Right ventricle myocardium inferior (tissue), 1 donor: ENCODE measurements at regions not wholly inside any gene's neighbourhood (a gene's known extent, or its start where the extent isn't known, plus 50 kb on each side); places are given as distances from the start of the nearest gene placed in this dataset.
"Not testable (repeated sequence)": the region's sequence is repeated elsewhere in the genome, so short reads cannot be mapped to it uniquely, and the experiment has no call there.

Experiments used
- ATAC-seq: fragments of 200-7000 bp; cut with Tn5 transposase; one replicate; pipeline ENCODE4 v1.9.1; 2020; ENCODE audit warnings: mild to moderate bottlenecking, moderate library complexity
- DNase-seq: peaks from one replicate; pipeline ENCODE4 v3.0.0; 2021; ENCODE audit errors: missing footprints
- intact Hi-C: fragments of 100-400 bp; cut with DNase I; formaldehyde crosslinking; loops from one replicate; pipeline ENCODE4 v1.11.0; 2022
- donor health status: DM: no; HTN: yes; CAD: no; lungs with severe emphysema.

DNA sequence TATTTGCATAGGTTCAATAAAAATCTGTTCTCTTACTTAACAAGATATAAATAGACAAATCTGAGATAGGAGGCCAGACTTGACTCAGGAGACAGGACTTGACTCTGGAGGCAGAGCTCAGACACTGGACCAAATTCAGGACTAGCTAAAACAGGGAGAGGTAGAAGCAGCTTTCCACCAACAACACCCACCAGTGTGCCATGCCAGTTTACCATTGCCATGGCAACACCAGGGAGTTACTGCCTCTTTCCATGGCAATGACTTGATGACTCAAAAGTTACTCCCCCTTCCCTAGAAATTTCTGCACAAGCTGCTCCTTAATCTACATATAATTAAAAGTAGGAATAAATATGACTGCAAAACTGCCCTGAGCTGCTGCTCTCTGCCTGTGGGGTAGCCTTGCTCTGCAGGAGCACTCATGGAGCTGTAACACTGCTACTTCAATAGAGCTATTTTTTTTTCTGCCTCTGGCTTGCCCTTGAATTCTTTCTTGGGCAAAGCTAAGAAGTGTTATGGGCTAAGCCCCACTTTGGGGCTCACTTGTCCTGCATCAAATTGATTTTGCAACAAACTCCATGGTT, 473.0 kb downstream of the PLK2 start:
- no peak for ATAC-seq
- intact Hi-C loops: no loop called here
- DNase-seq: no peak

DNA sequence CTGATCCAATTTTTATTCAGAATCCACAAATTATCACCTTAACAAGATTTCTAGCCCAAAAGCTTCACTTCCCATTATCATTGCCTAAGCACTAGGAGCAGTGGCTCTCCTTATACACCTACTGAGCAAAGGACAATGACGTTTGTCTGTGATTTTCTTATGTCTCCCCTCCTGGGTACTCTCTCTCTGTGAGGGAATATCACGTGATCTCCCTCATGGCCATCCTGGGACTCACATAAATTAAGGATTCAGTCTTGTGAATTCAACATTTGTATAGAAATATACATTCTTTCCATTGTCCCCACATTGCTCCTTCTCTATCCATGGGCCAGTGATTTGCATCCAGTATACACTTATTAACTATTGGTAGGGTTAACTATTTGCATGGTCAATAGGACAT, 476.5 kb downstream of the PLK2 start:
- intact Hi-C loops: no loop called here
- DNase-seq: no peak
- ATAC-seq: no peak

GRCh38 chr5:57979671-57980070, 480.2 kb downstream of the PLK2 start:
- intact Hi-C loops: no loop called here
- DNase-seq (no peak), ATAC-seq (no peak)

DNA sequence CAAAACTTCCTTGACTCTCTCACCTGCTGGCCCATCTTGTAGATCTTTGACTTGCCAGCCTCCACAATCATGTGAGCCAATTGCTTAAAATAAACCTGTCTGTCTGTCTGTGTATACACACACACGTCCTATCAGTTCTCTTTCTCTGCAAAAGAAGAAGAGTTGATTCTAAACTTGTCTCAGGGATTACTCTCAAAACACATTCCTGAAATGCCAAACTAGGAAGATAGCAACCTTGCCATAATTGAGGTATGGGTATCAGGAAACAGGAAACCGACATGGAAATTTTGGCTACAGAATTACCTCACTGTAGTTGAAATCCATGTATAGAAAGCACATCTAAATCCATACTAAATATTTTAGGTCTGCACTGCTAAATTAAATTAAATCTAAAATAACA, 483.4 kb downstream of the PLK2 start:
- intact Hi-C loops: no loop called here
- ATAC-seq (no peak), DNase-seq (no peak)

GRCh38 chr5:57972099-57972498, 487.8 kb downstream of the PLK2 start:
- ATAC-seq, intact Hi-C loops, DNase-seq: not testable (repeated sequence)

- no peak for ATAC-seq
- intact Hi-C loops: no loop called here
- DNase-seq: no peak
Measured at GRCh38 chr5:57960569-57960968, 478.0 kb upstream of the ACTBL2 start.

DNA sequence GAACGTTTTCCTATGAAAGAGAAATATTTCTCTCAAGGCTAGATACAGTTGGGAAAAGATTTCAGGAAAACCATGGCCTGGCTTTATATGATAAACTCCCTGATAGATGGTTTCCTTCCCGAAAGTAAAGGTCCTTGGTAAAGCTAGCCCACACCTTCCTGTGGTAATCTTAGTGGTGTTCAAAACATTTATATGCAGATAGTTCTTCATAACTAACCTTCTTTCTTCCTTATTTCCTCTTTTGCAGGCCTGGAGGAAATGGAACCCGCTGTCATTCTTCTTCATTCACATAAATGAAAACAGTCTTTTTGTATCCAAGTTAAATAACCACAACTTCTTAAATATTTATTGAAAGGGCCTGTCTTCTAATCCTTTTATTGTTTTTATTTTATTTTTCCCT, 474.0 kb upstream of the ACTBL2 start:
- DNase-seq: no peak
- intact Hi-C loops: no loop called here
- no peak for ATAC-seq

GRCh38 chr5:57955511-57955910, 472.9 kb upstream of the ACTBL2 start:
- intact Hi-C loops: no loop called here
- DNase-seq (no peak), ATAC-seq (no peak)

DNA sequence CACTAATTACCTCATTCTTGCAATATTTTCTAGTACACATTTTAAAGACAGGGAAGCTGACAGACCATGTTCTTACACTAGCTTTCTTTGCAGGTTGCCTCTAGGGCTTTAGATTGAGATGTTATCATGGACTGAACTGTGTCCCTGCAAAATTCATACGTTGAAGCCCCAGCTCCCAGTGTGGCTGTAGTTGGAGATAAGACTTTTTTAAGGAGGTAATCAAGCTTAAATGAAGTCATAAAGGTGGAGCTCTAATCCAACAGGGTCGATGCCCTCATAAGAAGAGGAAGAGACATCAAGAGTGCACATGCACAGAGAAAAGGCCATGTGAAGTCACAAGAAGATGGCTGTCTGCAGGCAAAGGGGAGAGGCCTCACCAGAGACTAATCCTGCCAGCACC, 471.2 kb upstream of the ACTBL2 start:
- no peak for ATAC-seq
- intact Hi-C loops: no loop called here
- no peak for DNase-seq

GRCh38 chr5:57950616-57951228, 468.1 kb upstream of the ACTBL2 start:
- DNase-seq (no peak), ATAC-seq (no peak)
- intact Hi-C loops: no loop called here

DNA sequence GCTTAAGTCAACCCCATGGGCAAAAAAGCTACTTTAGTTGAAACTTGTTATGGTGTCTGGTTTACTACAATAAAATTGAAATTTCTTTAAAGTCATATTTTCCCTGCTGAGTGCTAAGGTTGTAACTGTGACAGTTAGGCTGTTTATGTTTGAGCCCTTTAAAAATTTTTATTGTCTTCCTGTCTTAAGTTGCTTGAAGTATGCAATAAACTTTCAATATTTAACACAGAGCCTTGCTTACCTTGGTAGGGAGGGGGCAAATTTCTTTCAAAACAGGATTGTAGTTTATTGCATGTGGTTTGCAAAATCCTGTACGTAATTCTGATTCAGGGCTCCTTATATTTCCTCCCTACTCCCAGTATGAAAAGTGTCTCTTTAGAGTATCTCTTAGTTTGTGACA, 465.5 kb upstream of the ACTBL2 start:
- DNase-seq (no peak), ATAC-seq (no peak)
- intact Hi-C loops: no loop called here

DNA sequence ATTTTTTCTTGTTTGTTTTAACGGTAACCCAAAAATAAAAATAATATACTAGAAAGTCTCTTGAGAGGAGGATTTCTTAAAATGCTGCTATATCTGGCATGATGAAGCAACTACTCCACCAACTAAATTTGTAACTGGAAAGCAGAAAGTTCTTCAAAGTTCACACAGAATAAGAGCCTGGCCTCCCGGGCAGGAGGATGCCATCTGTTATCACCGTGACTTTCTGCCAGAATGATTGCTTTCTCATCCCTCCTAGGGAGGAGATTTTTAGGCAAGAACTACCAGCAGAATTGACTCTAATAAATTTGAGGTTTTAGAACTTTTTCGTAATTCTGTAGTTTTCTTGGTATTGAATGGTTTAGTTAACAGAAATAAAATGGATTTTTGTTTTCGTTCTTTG, 464.6 kb upstream of the ACTBL2 start:
- intact Hi-C loops: no loop called here
- no peak for ATAC-seq

GRCh38 chr5:57940879-57941278, 458.3 kb upstream of the ACTBL2 start:
- DNase-seq (no peak), ATAC-seq (no peak)
- intact Hi-C loops: no loop called here

More for the DNA sequence above, 464.6 kb upstream of the ACTBL2 start:
- DNase-seq: no peak

DNA sequence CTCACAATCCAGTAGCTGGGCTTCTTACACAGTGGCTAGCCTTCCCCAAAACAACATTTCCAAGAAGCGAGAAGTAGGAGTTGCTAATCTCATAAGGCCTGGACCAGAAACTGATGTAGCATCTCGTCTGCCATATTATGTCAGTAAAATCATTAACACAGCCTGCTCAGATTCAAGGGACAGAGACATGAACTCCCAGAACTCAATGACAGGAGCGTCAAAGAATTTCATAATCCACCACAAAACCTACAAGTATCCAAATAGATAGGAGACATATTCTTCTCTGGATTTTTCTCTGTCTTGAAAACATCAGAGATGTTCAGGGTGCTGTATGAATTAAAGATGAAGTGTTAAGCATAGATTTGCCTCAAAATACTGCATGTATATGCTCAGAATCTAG, 457.6 kb upstream of the ACTBL2 start:
- DNase-seq: no peak
- intact Hi-C loops: no loop called here
- no peak for ATAC-seq

DNA sequence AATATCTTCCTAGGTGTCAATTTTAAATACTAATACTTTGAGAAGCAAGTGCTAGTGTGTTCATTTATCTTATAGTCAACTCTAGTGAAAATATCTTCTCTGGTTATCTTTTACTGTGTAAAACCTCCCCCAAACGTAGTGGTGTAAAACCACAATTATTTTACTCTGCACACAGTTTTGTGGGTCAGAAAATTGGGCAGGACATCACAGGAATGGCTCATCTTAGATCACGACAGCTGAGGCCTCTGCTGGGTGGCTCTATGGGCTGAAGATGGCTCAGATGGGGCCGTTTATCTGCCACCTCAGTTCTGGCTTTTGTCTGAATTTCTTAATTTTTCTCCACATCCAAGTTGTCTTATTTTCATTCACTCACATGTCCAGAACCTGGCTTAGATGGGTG, 457.2 kb upstream of the ACTBL2 start:
- no peak for ATAC-seq
- no peak for DNase-seq
- intact Hi-C loops: no loop called here

- ATAC-seq (no peak), DNase-seq (no peak)
- intact Hi-C loops: no loop called here
Measured at GRCh38 chr5:57939335-57939734, 456.7 kb upstream of the ACTBL2 start.

GRCh38 chr5:57938174-57938557, 455.6 kb upstream of the ACTBL2 start:
- DNase-seq: no peak
- no peak for ATAC-seq
- intact Hi-C loops: no loop called here

GRCh38 chr5:57937501-57938173, 455.0 kb upstream of the ACTBL2 start:
- ATAC-seq: no peak
- DNase-seq: no peak
- intact Hi-C loops: no loop called here

GRCh38 chr5:57937025-57937424, 454.4 kb upstream of the ACTBL2 start:
- no peak for ATAC-seq
- DNase-seq: no peak
- intact Hi-C loops: no loop called here

DNA sequence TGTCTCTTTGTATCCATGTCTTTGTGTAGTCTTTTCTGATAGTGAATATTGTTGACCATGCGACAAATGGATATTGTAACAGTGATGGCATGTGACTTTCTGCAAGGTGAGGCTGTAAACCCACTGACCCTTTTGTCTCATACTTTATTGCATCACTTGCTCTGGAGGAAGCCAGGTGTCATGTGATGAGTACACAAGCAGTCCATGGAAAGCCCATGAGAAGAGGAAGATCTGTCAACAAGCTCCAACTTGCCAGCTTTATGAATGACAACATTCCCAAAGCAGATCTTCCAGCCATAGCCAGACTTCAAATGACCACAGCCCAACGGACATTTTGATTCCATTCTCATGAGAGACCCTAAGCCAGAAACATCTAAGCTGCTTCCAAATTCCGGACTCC, 450.1 kb upstream of the ACTBL2 start:
- intact Hi-C loops: no loop called here
- no peak for DNase-seq
- ATAC-seq: no peak

- ATAC-seq (no peak), DNase-seq (no peak)
- intact Hi-C loops: no loop called here
Measured at GRCh38 chr5:57931807-57932206, 449.2 kb upstream of the ACTBL2 start.
